NT2/D1 (cell line): ENCODE measurements at regions not wholly inside any gene's neighbourhood (a gene's known extent, or its start where the extent isn't known, plus 50 kb on each side); places are given as distances from the start of the nearest gene placed in this dataset.
A peak's percentile ranks its signal among the peaks of the same experiment; 100 is the strongest.

ENCODE experiments used
- DNase-seq: peaks from one replicate; pipeline ENCODE4 v3.0.0-alpha.2; 2011; ENCODE audit warnings: low read depth, low spot score
- H3K27me3 ChIP-seq: 2 replicates; pipeline ENCODE4 v1.6.0; 2011; ENCODE audit warnings: mild to moderate bottlenecking; ENCODE audit not compliant: insufficient read length, insufficient read depth
- H3K36me3 ChIP-seq: 2 replicates; pipeline ENCODE4 v1.6.1; 2011; ENCODE audit warnings: mild to moderate bottlenecking, low read length, mixed read lengths; ENCODE audit not compliant: insufficient read depth, insufficient read length
- H3K4me1 ChIP-seq: 2 replicates; pipeline ENCODE4 v1.5.1; 2011; ENCODE audit not compliant: insufficient read depth, insufficient read length
- H3K4me3 ChIP-seq: 2 replicates; pipeline ENCODE4 v1.5.1; 2011; ENCODE audit warnings: low read depth; ENCODE audit not compliant: insufficient read length
- H3K9ac ChIP-seq: 2 replicates; pipeline ENCODE4 v1.6.0; 2011; ENCODE audit warnings: low read depth; ENCODE audit not compliant: insufficient read length
- H3K9me3 ChIP-seq: 2 replicates; pipeline ENCODE4 v1.5.1; 2011; ENCODE audit warnings: mild to moderate bottlenecking, low read length; ENCODE audit not compliant: insufficient read depth
- SUZ12 ChIP-seq: IDR thresholded peaks from 2 replicates; pipeline ENCODE4 v1.6.1; 2011; ENCODE audit not compliant: insufficient read length, insufficient read depth; ENCODE audit errors: extremely low read depth
- YY1 ChIP-seq: IDR thresholded peaks from 2 replicates; pipeline ENCODE4 v1.6.1; 2011; ENCODE audit not compliant: insufficient read length, insufficient read depth
- ZNF274 ChIP-seq: IDR thresholded peaks from 2 replicates; pipeline ENCODE4 v1.6.1; 2011; ENCODE audit warnings: mild to moderate bottlenecking, low read depth, low read length

DNA sequence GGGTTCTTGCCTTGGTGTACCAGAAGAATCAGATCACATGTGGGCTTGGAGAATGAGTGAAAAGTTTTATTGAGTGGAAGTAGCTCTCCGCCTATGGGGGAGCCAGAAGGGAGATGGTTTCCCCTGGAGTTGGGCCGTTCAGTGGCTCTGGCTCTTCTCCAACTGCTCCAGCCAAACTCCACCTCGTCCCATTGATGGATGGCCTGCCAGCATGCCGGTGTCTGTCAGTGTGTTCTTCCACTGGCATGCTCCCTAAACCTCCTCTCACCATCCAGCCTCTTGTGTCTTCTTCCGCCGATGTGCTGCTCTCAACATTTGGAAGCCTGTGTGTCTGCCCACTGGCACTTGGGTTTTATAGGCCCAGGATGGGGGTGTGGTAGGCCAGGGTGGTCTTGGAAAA, 119.4 kb downstream of the MAP3K21 start:
- Histone ChIP-seq H3K27me3 (no peaks in the 10 kb centered on the region), H3K4me1 (no peaks in the 10 kb centered on the region), H3K4me3 (no peak overlapping the region), H3K9me3 (peaks cover 35% of the 10 kb centered on the region), H3K36me3 (no peaks in the 10 kb centered on the region), H3K9ac (no peak overlapping the region)
- TF ChIP-seq SUZ12: no peak
- TF ChIP-seq ZNF274: no peak
- no peak for TF ChIP-seq YY1
- no peak for DNase-seq

- no peaks in the 10 kb centered on the region for H3K27me3 ChIP-seq
- H3K4me1 ChIP-seq: no peaks in the 10 kb centered on the region
- H3K9ac ChIP-seq: no peak overlapping the region
- no peaks in the 10 kb centered on the region for H3K36me3 ChIP-seq
- H3K9me3 ChIP-seq: peaks cover 35% of the 10 kb centered on the region
- no peak for DNase-seq
- TF ChIP-seq SUZ12: no peak
- TF ChIP-seq ZNF274: no peak
- TF ChIP-seq YY1: no peak
- H3K4me3 ChIP-seq: no peak overlapping the region
Measured at GRCh38 chr1:233448109-233448689, 120.7 kb downstream of the MAP3K21 start.

GRCh38 chr1:233452724-233453123, 125.2 kb downstream of the MAP3K21 start:
- Histone ChIP-seq H3K9me3 (peaks cover 11% of the 10 kb centered on the region; the same call in 1 of the 2 replicates), H3K4me3 (no peak overlapping the region), H3K9ac (no peak overlapping the region), H3K36me3 (no peaks in the 10 kb centered on the region), H3K27me3 (no peaks in the 10 kb centered on the region), H3K4me1 (no peaks in the 10 kb centered on the region)
- TF ChIP-seq ZNF274: no peak
- no peak for TF ChIP-seq SUZ12
- no peak for TF ChIP-seq YY1
- no peak for DNase-seq

DNA sequence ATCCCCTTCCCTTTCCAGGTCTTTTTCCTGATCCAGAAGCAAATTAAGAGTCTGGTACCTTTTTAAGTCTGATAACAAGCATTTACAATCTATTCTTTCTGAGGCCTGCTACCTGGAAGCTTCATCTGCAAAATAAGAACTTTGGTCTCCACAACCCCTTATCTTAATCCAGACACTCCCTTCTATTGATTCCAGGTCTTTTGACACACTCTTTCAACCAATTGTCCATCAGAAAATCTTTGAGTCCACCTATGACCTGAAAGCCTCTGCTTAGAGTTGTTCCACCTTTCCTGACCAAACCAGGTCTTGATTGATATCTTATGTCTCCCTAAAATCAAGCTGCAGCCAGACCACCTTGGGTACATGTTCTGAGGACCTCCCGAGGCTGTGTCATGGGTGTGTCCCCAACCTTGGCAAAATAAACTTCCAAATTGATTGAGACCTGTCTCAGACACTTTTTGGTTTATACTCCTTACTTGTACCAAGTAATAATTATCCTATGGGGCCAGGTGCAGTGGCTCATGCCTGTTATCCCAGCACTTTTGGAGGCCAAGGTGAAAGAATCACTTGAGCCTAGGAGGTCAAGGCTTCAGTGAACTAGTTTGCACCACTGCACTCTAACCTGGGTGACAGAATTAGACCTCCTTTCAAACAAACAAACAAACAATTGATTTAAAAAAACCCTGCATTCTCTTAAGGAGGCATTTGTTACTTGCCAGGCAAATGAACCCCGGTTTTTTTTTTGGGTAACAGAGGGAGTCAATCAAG, 126.1 kb downstream of the MAP3K21 start:
- Histone ChIP-seq H3K9ac (no peak overlapping the region), H3K27me3 (no peaks in the 10 kb centered on the region), H3K36me3 (no peaks in the 10 kb centered on the region), H3K4me1 (no peaks in the 10 kb centered on the region), H3K4me3 (no peak overlapping the region), H3K9me3 (peaks cover 11% of the 10 kb centered on the region; the same call in 1 of the 2 replicates)
- TF ChIP-seq ZNF274 (no peak), YY1 (no peak), SUZ12 (no peak)
- DNase-seq: no peak

DNA sequence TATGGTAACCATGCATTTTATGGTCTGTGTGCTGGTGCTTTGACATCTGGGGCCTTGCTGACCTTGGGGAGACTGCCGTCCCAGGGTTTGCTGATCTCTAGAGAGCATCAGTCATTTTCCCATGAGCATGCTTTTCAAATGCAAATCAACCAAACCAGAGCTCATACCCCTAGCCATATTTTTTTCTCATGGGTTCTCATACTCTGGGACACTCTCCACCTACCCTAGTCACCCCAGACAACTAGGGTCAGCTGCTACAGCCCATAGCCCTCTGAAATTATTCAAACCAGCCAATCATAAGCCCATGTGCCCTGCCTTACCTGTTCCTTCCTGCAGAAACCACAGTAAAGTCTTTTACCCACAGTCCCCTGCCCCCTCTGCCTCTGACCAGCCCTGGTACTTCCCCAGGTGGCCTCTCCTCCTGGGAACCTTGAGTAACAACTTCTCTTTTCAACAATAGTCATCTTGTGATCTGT, 132.0 kb downstream of the MAP3K21 start:
- no peak for TF ChIP-seq YY1
- no peak for TF ChIP-seq SUZ12
- TF ChIP-seq ZNF274: no peak
- Histone ChIP-seq H3K27me3 (no peaks in the 10 kb centered on the region), H3K9me3 (peaks cover 6% of the 10 kb centered on the region), H3K36me3 (no peaks in the 10 kb centered on the region), H3K4me3 (no peak overlapping the region), H3K4me1 (peaks cover 3% of the 10 kb centered on the region), H3K9ac (no peak overlapping the region)
- DNase-seq: no peak

DNA sequence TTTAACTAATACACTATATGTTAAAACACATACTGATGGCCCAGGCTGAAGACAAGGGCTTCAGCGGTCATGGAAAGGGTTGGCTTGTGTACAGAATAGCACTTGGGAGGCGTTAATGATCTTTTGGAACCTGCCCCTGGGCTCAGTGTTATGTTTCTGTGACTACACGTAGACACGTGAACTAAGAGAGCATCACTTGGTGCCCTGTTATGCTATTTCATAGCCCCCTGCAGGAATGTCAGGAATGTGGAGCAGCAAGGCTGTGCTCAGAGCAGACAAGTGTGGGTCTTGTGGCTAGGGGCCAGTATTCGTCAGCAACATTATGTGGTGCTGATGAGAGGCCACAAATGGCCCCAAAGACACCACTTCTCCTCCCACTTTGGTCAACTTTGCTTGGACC, 132.4 kb downstream of the MAP3K21 start:
- Histone ChIP-seq H3K9ac (no peak overlapping the region), H3K4me1 (peaks cover 3% of the 10 kb centered on the region), H3K9me3 (peaks cover 11% of the 10 kb centered on the region), H3K4me3 (no peak overlapping the region), H3K27me3 (no peaks in the 10 kb centered on the region), H3K36me3 (no peaks in the 10 kb centered on the region)
- DNase-seq: peak; percentile 32
- TF ChIP-seq ZNF274: no peak
- TF ChIP-seq YY1: no peak
- no peak for TF ChIP-seq SUZ12

DNA sequence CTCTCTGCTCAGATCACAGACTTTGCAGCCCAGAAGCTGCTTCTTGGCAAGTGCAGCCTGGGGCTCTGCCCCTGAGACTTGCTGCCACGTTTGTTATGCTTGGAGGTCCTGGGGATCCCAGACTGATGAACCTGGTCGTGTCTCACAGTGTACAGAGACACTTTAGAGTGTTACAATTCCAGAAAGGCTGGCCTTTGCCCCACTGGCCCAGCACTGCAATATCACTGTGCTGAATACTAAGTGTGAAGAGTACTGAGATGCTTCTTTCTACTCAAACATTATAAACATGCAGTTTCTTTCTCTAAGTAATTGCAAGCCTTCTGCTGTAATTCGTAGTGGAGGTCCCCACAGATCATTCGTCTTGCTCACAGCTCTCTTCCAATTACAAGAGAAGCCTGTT, 133.2 kb downstream of the MAP3K21 start:
- Histone ChIP-seq H3K9me3 (peaks cover 18% of the 10 kb centered on the region), H3K27me3 (no peaks in the 10 kb centered on the region), H3K4me3 (no peak overlapping the region), H3K36me3 (no peaks in the 10 kb centered on the region), H3K4me1 (peaks cover 3% of the 10 kb centered on the region), H3K9ac (no peak overlapping the region)
- no peak for TF ChIP-seq YY1
- no peak for TF ChIP-seq ZNF274
- TF ChIP-seq SUZ12: no peak
- no peak for DNase-seq
